GM21723 (cell line): ENCODE measurements at regions not wholly inside any gene's neighbourhood (a gene's known extent, or its start where the extent isn't known, plus 50 kb on each side); places are given as distances from the start of the nearest gene placed in this dataset.

ENCODE experiments used
- ATAC-seq: cut with Tn5 transposase; IDR thresholded peaks from one replicate; pipeline ENCODE4 v1.9.1; 2021; ENCODE audit warnings: mild to moderate bottlenecking, moderate library complexity; ENCODE audit not compliant: unreplicated experiment

GRCh38 chr10:113252650-113253618 lies 299.9 kb upstream of the HABP2 start:
- no peak for ATAC-seq

- ATAC-seq: no peak
Measured at GRCh38 chr10:113259576-113260226, 293.2 kb upstream of the HABP2 start.

- ATAC-seq: no peak
Measured at GRCh38 chr10:113261161-113261560, 291.7 kb upstream of the HABP2 start.

- ATAC-seq: no peak
Measured at GRCh38 chr10:113261611-113262091, 291.2 kb upstream of the HABP2 start.

- no peak for ATAC-seq
Measured at GRCh38 chr10:113263056-113263455, 289.8 kb upstream of the HABP2 start.

- ATAC-seq: no peak
Measured at GRCh38 chr10:113264333-113265131, 288.3 kb upstream of the HABP2 start.

GRCh38 chr10:113266147-113266546 lies 286.7 kb upstream of the HABP2 start:
- ATAC-seq: no peak

GRCh38 chr10:113267619-113268562 lies 285.0 kb upstream of the HABP2 start:
- ATAC-seq: no peak

GRCh38 chr10:113269333-113269732 lies 283.5 kb upstream of the HABP2 start:
- no peak for ATAC-seq

- ATAC-seq: no peak
Measured at GRCh38 chr10:113272511-113272910, 280.3 kb upstream of the HABP2 start.

GRCh38 chr10:113273181-113274163 lies 279.4 kb upstream of the HABP2 start:
- ATAC-seq: no peak

GRCh38 chr10:113274176-113274829 lies 278.6 kb upstream of the HABP2 start:
- ATAC-seq: no peak

GRCh38 chr10:113278221-113278620 lies 274.6 kb upstream of the HABP2 start:
- ATAC-seq: no peak

GRCh38 chr10:113278664-113279063 lies 274.2 kb upstream of the HABP2 start:
- no peak for ATAC-seq

GRCh38 chr10:113279262-113279661 lies 273.6 kb upstream of the HABP2 start:
- no peak for ATAC-seq

- no peak for ATAC-seq
Measured at GRCh38 chr10:113282564-113282963, 270.3 kb upstream of the HABP2 start.

- ATAC-seq: no peak
Measured at GRCh38 chr10:113283189-113283588, 269.7 kb upstream of the HABP2 start.

- ATAC-seq: no peak
Measured at GRCh38 chr10:113284635-113285034, 268.2 kb upstream of the HABP2 start.
